ENCODE measurements at regions not wholly inside any gene's neighbourhood (a gene's known extent, or its start where the extent isn't known, plus 50 kb on each side); places are given as distances from the start of the nearest gene placed in this dataset.
A peak's percentile ranks its signal among the peaks of the same experiment; 100 is the strongest.
"Not testable (repeated sequence)": the region's sequence is repeated elsewhere in the genome, so short reads cannot be mapped to it uniquely, and the experiment has no call there.

- no peak for DNase-seq (ENCODE audit: low spot score)
Measured at GRCh38 chr10:2627969-2628368, 439.4 kb upstream of the PFKP start.

DNA sequence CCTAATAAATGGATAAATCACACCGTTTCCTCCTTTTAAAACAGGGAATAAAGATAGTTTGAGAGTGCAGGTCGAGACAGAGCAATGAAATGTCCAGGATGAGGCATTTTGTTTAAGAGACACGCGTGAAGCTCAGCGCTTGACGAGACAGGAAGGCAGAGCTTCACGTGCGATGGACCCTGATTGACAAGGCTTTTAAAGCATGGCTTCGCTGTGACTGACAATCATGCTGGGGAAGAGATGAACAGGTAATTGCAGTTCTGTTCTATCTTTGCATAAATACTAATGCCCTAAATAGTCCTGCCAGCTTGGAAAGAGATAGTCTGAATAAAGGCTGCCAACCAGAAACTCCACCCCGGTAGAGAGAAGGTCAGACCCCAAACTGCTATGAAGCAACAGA is 442.3 kb upstream of the PFKP start:
- no peak for DNase-seq (ENCODE audit: low spot score)

DNA sequence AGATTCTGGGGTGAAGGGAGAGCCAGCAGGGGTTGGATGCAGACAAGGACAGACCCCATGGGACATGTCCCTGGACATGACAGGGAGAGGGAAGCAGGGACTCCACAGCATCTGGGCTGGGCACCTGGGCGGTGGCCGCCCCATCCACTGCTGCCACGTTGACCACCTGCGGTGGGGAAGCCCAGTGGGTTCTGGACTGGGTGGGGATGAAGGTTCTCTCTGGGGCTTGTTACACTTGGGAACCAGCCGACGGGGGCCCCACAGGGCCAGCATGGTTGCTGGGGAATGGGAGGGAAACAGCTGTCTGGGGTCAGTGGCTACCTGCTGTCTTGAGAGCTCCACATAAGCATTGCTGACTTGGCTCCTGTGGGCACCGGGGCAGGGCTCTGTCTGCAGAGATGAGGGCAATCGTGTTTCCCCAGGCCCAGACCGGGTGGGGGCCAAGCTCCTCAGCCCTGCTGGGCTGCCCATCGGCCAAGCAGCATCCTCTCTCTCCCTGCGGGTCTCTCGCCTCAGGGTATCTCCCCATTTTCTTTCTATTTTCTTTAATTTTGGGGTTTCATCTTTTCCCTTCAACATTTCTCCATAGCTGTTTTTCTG is 443.6 kb upstream of the PFKP start:
- no peak for DNase-seq (ENCODE audit: low spot score)

GRCh38 chr10:2620827-2621521 is 446.4 kb upstream of the PFKP start:
- no peak for DNase-seq (ENCODE audit: low spot score)

GRCh38 chr10:2619916-2620315 is 447.4 kb upstream of the PFKP start:
- DNase-seq (ENCODE audit: low spot score), result no peak

- peak; percentile 3 for DNase-seq (ENCODE audit: low spot score)
Measured at GRCh38 chr10:2619472-2619871, 447.9 kb upstream of the PFKP start.

DNA sequence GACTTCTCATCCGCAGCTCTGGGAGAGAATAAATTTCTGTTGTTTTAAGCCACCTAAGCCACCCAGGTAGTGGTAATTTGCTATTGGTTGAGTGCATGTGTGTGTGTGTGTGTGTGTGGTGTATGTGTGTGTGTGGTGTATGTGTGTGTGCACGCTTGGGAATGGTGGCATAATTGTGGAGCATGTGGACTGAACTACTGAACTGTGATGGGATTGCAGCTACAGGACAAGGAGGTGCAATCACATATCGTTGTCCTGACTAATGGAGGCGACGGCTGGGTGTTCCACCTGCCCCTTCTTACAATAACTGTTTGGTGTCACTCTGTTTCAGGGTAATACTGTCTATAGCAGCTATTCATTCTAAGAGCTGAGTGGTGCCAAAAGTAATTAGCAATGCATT is 448.7 kb upstream of the PFKP start:
- no peak for DNase-seq (ENCODE audit: low spot score)

GRCh38 chr10:2616215-2616614 is 451.1 kb upstream of the PFKP start:
- DNase-seq (ENCODE audit: low spot score), result no peak

DNA sequence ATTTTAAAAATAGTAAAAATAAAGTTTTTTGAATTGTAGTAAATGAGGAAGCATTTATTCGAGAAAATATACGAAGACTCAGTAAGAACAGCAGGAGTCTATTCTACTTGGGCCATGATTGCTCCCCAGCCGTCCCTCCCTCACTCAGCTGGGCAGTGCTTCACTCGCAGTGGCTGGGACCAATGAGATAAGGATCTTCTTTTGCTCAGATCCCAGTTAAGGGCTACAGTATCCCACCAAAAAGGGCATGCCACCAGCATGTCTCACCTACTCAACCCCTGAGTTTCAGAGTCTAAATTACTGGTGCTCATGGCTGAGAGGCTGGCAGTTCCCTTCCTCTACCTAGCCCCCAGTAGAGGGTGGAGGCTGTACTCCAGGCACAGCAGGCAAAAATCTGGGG is 455.7 kb upstream of the PFKP start:
- no peak for DNase-seq (ENCODE audit: low spot score)

DNA sequence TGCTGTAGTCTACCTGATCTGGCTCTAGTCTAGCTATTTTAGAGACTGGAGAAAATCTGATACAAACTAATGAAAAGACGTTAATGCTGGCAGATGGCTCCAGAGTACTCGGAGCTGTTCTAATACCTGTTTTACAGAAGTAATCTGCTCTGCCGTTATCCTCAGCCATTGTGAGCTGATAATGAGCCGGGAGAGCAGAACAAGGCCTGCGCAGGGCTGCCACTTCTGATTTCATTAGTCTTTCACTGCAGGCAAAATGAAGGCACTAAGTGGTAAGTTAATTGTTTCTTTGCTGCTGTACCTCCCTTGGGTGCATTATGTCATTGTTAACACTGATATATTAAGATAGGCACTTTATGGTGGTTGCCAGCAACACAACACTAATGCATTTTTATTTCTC is 456.4 kb upstream of the PFKP start:
- DNase-seq (ENCODE audit: low spot score), result no peak

GRCh38 chr10:2604891-2605290 is 462.5 kb upstream of the PFKP start:
- no peak for DNase-seq (ENCODE audit: low spot score)

DNA sequence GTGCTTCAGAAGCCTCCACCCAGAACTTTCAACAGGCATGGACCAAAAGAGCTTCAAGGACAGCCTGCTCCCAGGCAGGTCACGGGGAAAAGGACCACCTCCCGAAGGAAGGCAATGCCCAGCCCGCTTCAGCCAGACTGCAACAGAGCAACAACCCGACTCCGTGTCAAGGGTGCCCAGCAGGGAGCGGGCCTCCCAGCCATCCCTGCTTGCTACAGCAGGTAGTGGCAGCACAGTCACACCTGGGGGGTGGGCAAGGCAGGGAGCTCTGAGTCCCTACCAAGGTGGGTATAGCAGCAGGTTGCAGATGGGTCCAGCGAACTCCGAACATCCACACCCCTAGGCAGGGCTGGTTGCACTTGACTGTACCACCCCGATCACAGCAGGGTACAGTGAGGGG is 467.8 kb upstream of the PFKP start:
- no peak for DNase-seq (ENCODE audit: low spot score)

GRCh38 chr10:2592360-2593160 is 474.8 kb upstream of the PFKP start:
- DNase-seq (ENCODE audit: low spot score), result no peak

GRCh38 chr10:2589196-2589595 is 478.2 kb upstream of the PFKP start:
- no peak for DNase-seq (ENCODE audit: low spot score)

- no peak for DNase-seq (ENCODE audit: low spot score)
Measured at GRCh38 chr10:2584385-2584784, 483.0 kb upstream of the PFKP start.

DNA sequence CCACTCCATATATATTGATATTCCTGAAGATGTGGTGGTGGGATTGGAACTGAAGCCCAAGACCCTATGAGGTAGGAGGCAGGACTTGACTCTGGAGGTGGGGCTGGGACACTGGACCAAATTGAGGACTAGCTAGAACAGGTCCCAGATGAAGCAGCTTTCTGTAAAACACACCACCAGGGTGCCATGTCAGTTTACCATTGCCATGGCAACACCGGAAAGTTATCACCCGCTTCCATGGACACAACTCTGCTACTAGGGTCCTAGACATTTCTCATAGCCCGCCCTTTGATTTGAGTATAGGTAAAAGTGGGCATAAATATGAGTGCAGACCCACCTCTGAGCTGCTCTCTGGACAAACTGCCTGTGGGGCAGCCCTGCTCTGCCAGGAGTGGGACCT is 490.5 kb upstream of the PFKP start:
- DNase-seq (ENCODE audit: low spot score), result no peak

- DNase-seq (ENCODE audit: low spot score), result no peak
Measured at GRCh38 chr10:2575460-2575859, 491.9 kb upstream of the PFKP start.

DNA sequence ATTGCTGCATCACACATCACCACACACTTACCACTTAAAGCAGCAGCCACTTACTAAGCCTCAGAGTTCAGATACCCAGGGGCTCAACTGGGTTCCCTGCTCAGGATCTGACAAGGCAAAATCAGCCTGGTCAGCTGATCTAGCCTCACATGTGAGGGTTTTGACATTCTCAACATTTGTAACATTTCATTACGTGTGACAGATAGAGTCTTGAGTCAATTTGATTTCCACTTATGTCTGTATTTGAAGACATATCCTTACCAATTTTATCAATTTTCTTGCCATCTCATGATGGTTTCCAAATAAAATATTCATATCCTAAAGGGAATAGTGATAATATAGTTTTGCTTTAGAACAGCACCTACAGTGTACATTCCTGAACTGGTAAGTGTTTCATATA is 494.7 kb upstream of the PFKP start:
- no peak for DNase-seq (ENCODE audit: low spot score)

GRCh38 chr10:2556883-2557282 is 510.5 kb upstream of the PFKP start:
- DNase-seq (ENCODE audit: low spot score), result no peak

GRCh38 chr10:2548071-2548470 is 519.3 kb upstream of the PFKP start:
- DNase-seq (ENCODE audit: low spot score), result no peak

- no peak for DNase-seq (ENCODE audit: low spot score)
Measured at GRCh38 chr10:2547606-2548005, 519.7 kb upstream of the PFKP start.

- DNase-seq (ENCODE audit: low spot score), result not testable (repeated sequence)
Measured at GRCh38 chr10:2546894-2547293, 520.5 kb upstream of the PFKP start.

DNA sequence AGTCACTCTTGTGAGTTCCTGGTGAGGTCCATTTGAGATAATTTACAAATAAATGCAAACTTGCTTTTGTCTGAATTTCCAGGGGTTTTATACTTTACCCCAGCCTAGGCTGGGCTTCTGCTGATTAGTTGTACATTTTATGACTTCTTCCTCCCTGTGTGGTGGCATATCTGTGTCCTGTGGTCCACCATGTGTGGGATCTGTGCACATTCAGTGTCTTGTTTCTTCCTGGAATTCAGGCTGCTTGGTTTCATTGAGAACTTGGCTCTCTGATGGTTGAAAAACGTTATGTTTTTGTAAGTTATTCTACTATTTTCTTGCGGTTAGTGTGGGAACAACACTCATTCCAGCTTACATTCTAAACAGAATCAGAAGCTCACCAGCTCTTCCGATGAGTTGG is 523.4 kb upstream of the PFKP start:
- DNase-seq (ENCODE audit: low spot score), result no peak
